ENCODE measurements at regions not wholly inside any gene's neighbourhood (a gene's known extent, or its start where the extent isn't known, plus 50 kb on each side); places are given as distances from the start of the nearest gene placed in this dataset.
"Not testable (repeated sequence)": the region's sequence is repeated elsewhere in the genome, so short reads cannot be mapped to it uniquely, and the experiment has no call there.

GRCh38 chr1:14165371-14165801, 433.1 kb upstream of the KAZN start:
- Histone ChIP-seq H3K4me3 (ENCODE audit: low read length) (no peak overlapping the region), H3K4me1 (ENCODE audit: control insufficient read depth, insufficient read depth, low read length) (no peaks in the 10 kb centered on the region), H3K27ac (ENCODE audit: low read length) (no peak overlapping the region), H3K27me3 (ENCODE audit: control insufficient read depth, insufficient read depth, low read length) (no peaks in the 10 kb centered on the region), H3K36me3 (ENCODE audit: control insufficient read depth, insufficient read depth, low read length) (no peaks in the 10 kb centered on the region), H3K9me3 (ENCODE audit: control insufficient read depth, insufficient read depth, low read length) (no peaks in the 10 kb centered on the region)
- 6% methylated on average over 2 of the region's 2 CpGs for WGBS (ENCODE audit: insufficient coverage)
- H3K4me1 Mint-ChIP-seq = no peaks in the 10 kb centered on the region
- peaks cover 0 to 2% of the 10 kb centered on the region in 2 donors for H3K27me3 Mint-ChIP-seq (ENCODE audit: low read depth in 2 of 2)
- ATAC-seq (no peak), DNase-seq (no peak)
- H3K9me3 Mint-ChIP-seq = no peaks in the 10 kb centered on the region
- no peaks in the 10 kb centered on the region for H3K36me3 Mint-ChIP-seq
- intact Hi-C loops (cut with micrococcal nuclease) = no loop called here
- no peak overlapping the region for H3K27ac Mint-ChIP-seq
- H3K4me3 Mint-ChIP-seq = no peak overlapping the region
- TF ChIP-seq CTCF (IDR thresholded peaks at IDR 0.05) = no peak

GRCh38 chr1:14167884-14168283, 430.6 kb upstream of the KAZN start:
- H3K4me3 ChIP-seq (ENCODE audit: low read length) = no peak overlapping the region
- Mint-ChIP-seq H3K36me3 (no peaks in the 10 kb centered on the region), H3K27ac (no peak overlapping the region), H3K27me3 (ENCODE audit: low read depth in 2 of 2) (peaks cover 2 to 3% of the 10 kb centered on the region in 2 donors), H3K9me3 (no peaks in the 10 kb centered on the region), H3K4me1 (no peaks in the 10 kb centered on the region), H3K4me3 (no peak overlapping the region)
- DNase-seq (no peak), ATAC-seq (no peak)
- intact Hi-C loops (cut with micrococcal nuclease) = no loop called here
- H3K36me3 ChIP-seq (ENCODE audit: control insufficient read depth, insufficient read depth, low read length) = no peaks in the 10 kb centered on the region
- TF ChIP-seq CTCF (IDR thresholded peaks at IDR 0.05) = no peak
- no peaks in the 10 kb centered on the region for H3K9me3 ChIP-seq (ENCODE audit: control insufficient read depth, insufficient read depth, low read length)
- H3K27me3 ChIP-seq (ENCODE audit: control insufficient read depth, insufficient read depth, low read length) = no peaks in the 10 kb centered on the region
- no peak overlapping the region for H3K27ac ChIP-seq (ENCODE audit: low read length)
- H3K4me1 ChIP-seq (ENCODE audit: control insufficient read depth, insufficient read depth, low read length) = no peaks in the 10 kb centered on the region
- WGBS (ENCODE audit: insufficient coverage) = 81% methylated on average over 10 of the region's 10 CpGs

GRCh38 chr1:14168326-14169063, 430.0 kb upstream of the KAZN start:
- no peak for DNase-seq
- H3K4me1 ChIP-seq (ENCODE audit: control insufficient read depth, insufficient read depth, low read length) = no peaks in the 10 kb centered on the region
- no peaks in the 10 kb centered on the region for H3K36me3 ChIP-seq (ENCODE audit: control insufficient read depth, insufficient read depth, low read length)
- TF ChIP-seq CTCF (IDR thresholded peaks at IDR 0.05) = no peak
- no peaks in the 10 kb centered on the region for H3K36me3 Mint-ChIP-seq
- no peak overlapping the region for H3K4me3 Mint-ChIP-seq
- H3K27ac ChIP-seq (ENCODE audit: low read length) = no peak overlapping the region
- no peaks in the 10 kb centered on the region for H3K4me1 Mint-ChIP-seq
- no peak overlapping the region for H3K4me3 ChIP-seq (ENCODE audit: low read length)
- no peaks in the 10 kb centered on the region for H3K9me3 ChIP-seq (ENCODE audit: control insufficient read depth, insufficient read depth, low read length)
- H3K9me3 Mint-ChIP-seq = no peaks in the 10 kb centered on the region
- 91% methylated on average over 10 of the region's 10 CpGs for WGBS (ENCODE audit: insufficient coverage)
- H3K27ac Mint-ChIP-seq = no peak overlapping the region
- H3K27me3 Mint-ChIP-seq (ENCODE audit: low read depth in 2 of 2) = peaks cover 2 to 7% of the 10 kb centered on the region in 2 donors
- H3K27me3 ChIP-seq (ENCODE audit: control insufficient read depth, insufficient read depth, low read length) = no peaks in the 10 kb centered on the region
- intact Hi-C loops (cut with micrococcal nuclease) = no loop called here
- no peak for ATAC-seq

- H3K4me3 Mint-ChIP-seq = no peak overlapping the region
- TF ChIP-seq CTCF (IDR thresholded peaks at IDR 0.05) = no peak
- Histone ChIP-seq H3K9me3 (ENCODE audit: control insufficient read depth, insufficient read depth, low read length) (no peaks in the 10 kb centered on the region), H3K36me3 (ENCODE audit: control insufficient read depth, insufficient read depth, low read length) (no peaks in the 10 kb centered on the region), H3K4me1 (ENCODE audit: control insufficient read depth, insufficient read depth, low read length) (no peaks in the 10 kb centered on the region), H3K4me3 (ENCODE audit: low read length) (no peak overlapping the region), H3K27ac (ENCODE audit: low read length) (no peak overlapping the region), H3K27me3 (ENCODE audit: control insufficient read depth, insufficient read depth, low read length) (no peaks in the 10 kb centered on the region)
- WGBS (ENCODE audit: insufficient coverage) = 48% methylated on average over 4 of the region's 5 CpGs
- H3K27ac Mint-ChIP-seq = no peak overlapping the region
- H3K27me3 Mint-ChIP-seq (ENCODE audit: low read depth in 2 of 2) = peaks cover 6 to 25% of the 10 kb centered on the region in 2 donors
- ATAC-seq = no peak
- no peaks in the 10 kb centered on the region for H3K36me3 Mint-ChIP-seq
- intact Hi-C loops (cut with micrococcal nuclease) = no loop called here
- no peak for DNase-seq
- no peaks in the 10 kb centered on the region for H3K9me3 Mint-ChIP-seq
- H3K4me1 Mint-ChIP-seq = no peaks in the 10 kb centered on the region
Observed at GRCh38 chr1:14173598-14173997, 424.9 kb upstream of the KAZN start.

GRCh38 chr1:14177866-14178265, 420.6 kb upstream of the KAZN start:
- H3K4me1 Mint-ChIP-seq; H3K36me3 ChIP-seq (ENCODE audit: control insufficient read depth, insufficient read depth, low read length); DNase-seq; H3K4me3 ChIP-seq (ENCODE audit: low read length); H3K4me3 Mint-ChIP-seq; H3K27me3 ChIP-seq (ENCODE audit: control insufficient read depth, insufficient read depth, low read length); ATAC-seq; H3K9me3 Mint-ChIP-seq; H3K9me3 ChIP-seq (ENCODE audit: control insufficient read depth, insufficient read depth, low read length); H3K36me3 Mint-ChIP-seq; intact Hi-C loops (cut with micrococcal nuclease); H3K27ac Mint-ChIP-seq; H3K27ac ChIP-seq (ENCODE audit: low read length); H3K4me1 ChIP-seq (ENCODE audit: control insufficient read depth, insufficient read depth, low read length): not testable (repeated sequence)
- 74% methylated on average over 4 of the region's 5 CpGs for WGBS (ENCODE audit: insufficient coverage)
- peaks cover 25 to 62% of the 10 kb centered on the region in 2 donors for H3K27me3 Mint-ChIP-seq (ENCODE audit: low read depth in 2 of 2)
